Fibroblast of skin of right biceps (primary cell): ENCODE measurements at regions not wholly inside any gene's neighbourhood (a gene's known extent, or its start where the extent isn't known, plus 50 kb on each side); places are given as distances from the start of the nearest gene placed in this dataset.
"Not testable (repeated sequence)": the region's sequence is repeated elsewhere in the genome, so short reads cannot be mapped to it uniquely, and the experiment has no call there.

Source experiments
- DNase-seq: peaks from one replicate; pipeline ENCODE4 v3.0.0-alpha.2; 2013

GRCh38 chr5:163022582-163023128 is 414.7 kb upstream of the CCNG1 start:
- DNase-seq: no peak

DNA sequence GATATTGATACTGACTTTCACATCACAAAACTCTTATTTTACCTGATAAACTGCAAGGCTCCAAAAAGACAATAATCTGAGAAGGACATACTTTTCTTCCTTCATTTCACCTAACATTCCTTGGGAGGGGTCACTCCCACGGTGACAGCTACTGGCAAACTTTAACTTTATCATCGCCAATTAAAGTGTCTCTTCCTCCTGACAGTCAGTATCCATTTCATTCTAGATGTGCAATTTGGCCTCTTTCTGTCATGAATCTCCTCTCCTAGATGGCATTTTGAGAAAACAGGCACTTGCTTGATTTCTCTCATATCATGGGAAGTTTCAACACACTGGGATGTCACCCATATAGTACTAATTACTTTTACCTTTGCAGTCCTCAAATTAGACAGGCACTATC is 413.5 kb upstream of the CCNG1 start:
- no peak for DNase-seq

DNA sequence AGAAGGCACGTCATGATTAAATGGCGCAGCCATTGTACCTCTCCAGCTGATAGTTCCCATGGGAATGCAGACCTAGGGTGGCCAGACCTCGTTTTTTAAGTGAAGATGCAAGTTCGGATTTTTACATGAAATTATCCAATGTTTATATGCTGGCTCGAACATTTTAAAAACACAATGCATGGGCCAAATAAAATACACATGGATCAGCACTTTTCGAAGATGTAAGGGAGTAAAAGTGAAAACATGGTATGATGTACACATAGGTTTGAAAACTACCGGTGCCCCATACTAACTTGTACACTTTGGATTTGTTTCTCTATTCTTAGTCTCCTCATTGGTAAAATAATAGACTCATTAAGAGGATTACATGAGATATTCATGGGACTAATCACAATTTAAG is 412.5 kb upstream of the CCNG1 start:
- DNase-seq: no peak

- DNase-seq: no peak
Observed at GRCh38 chr5:163033656-163034055, 403.7 kb upstream of the CCNG1 start.

DNA sequence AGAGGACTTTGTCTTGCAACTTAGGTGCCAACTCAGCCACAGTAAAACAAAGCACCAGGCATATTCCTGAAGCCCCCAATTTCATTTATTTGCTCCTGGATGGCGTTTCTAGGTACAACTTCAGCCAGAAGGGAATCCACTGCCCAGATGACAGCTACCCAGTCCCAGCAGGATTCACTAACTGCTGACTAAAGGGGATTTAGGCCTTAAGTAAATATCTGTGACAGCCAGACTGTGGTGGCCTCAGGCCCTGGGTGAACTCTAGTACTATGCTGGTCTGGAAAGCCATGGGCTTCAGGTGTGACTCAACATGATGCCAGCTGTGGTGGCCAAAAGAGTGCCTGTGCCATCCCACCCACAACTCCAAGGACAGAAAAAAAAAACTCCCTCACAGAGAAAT is 396.1 kb upstream of the CCNG1 start:
- DNase-seq: no peak

DNA sequence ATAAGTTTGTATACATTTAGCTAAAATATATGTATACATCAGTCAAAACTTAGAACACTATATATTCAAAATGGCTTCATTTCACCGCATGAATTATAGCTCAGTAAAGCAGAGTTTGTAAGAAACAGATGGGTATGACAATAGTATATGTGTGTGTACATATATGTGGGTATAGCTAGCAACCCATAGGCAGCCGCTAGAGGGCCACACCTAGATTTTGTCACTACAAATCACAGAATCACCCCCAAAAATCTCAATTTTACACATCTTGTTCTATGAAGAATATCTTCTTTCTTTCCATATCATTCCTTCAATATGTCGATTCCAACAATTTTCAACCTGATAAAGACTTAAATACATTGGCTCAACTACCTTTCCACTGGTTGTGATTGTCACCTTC is 357.8 kb upstream of the CCNG1 start:
- DNase-seq: no peak

DNA sequence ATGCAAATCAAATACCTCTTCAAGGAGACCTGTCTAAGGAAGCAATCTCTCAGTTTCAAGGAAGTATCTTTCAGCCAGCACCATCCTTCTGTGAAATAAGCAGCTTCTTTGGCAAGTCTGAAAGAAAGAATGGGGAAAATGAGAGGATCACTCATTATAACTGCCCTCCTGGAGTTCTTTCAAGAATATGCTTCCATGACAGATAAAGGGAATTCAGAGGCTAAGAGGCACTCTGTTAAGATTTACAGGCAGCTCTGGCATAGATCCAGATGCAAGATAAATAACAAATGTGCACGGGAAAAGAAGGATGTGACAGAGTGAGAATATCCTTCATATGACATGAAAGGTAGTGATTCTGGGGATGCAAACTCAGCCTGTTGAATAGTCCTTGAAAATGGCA is 348.2 kb upstream of the CCNG1 start:
- peak; percentile 2 for DNase-seq

- DNase-seq: no peak
Observed at GRCh38 chr5:163089926-163090325, 347.5 kb upstream of the CCNG1 start.

DNA sequence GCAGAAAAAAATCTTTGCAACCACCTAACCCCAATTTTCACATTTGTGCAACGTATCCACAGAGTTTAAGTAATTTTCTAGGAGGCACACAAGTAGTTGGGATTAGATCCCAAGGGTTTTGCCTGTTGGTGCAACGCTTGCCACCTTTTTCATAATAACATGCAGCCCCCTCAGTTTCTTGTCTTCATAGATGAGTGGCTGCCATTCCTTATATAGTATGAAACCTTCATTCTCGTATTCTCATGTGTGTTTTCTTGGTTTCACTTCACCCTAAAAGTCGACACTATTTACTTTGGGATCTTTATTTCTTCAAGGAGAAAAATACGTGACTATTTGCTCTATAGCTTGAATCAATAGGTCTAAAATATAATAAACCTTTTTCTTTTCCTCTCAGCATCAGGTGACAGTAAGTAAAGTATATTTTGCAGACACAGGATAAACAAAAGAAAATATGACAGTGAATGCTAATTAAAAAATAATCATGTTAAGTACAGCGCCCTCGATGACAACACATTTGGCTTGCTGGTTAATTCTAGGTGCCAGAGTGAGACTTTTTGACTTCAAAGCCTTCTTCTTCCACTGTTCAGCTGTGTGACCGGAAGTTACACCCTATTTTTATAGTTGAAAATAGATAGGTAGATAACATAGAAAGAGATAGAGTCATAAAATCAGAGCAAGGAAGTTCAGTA is 342.8 kb upstream of the CCNG1 start:
- DNase-seq: no peak

GRCh38 chr5:163104464-163104863 is 332.9 kb upstream of the CCNG1 start:
- no peak for DNase-seq

DNA sequence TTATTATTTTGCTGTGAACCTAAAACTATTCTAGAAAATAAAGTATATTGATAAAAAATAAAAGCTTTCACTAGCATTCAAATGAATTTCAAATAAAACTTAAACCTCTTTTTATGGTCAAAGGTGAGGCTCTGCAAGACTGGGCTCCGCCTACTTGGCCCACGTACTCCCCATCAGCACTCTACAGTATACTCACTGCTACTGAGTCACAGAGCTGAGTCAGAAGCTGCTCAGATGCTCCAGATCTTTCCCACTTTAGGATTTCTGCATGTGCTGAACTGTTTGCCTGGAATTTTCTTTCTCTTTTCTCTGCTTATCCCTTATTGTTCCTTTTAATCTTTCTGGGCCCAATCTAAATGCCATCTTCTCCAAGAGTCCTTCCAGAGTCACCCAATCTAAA is 331.9 kb upstream of the CCNG1 start:
- DNase-seq: peak; percentile 60

- DNase-seq: no peak
Observed at GRCh38 chr5:163106098-163106497, 331.3 kb upstream of the CCNG1 start.

DNA sequence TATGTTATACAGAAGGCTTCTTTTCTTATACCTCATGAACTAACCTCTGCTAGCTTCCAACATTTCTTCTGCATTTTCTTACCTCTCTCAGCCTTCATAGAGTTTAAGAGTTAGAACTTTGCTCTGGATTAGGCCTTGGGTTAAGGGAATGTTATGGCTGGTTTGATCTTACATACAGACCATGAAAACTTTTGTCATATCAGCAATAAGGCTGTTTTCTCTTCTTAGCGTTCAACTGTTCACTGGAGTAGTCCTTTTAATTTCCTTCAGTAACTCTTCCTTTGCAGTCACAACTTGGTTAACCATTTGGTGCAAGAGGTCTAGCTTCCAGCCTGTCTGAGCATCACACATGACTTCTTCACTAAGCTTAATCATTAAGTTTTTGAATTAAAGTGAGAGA is 329.0 kb upstream of the CCNG1 start:
- no peak for DNase-seq

GRCh38 chr5:163115011-163115410 is 322.4 kb upstream of the CCNG1 start:
- DNase-seq: no peak

DNA sequence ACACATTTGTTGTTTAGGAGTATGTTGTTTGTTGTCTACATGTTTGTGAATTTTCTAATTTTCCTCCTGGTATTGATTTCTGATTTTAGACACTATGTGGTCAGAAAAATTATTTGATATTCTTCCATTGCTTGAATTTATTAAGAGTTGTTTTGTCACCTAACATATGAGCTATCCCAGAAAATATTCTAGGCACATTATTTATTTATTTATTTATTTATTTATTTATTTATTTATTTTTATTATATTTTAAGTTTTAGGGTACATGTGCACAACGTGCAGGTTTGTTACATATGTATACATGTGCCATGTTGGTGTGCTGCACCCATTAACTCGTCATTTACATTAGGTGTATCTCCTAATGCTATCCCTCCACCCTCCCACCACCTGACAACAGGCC is 320.8 kb upstream of the CCNG1 start:
- DNase-seq: not testable (repeated sequence)

DNA sequence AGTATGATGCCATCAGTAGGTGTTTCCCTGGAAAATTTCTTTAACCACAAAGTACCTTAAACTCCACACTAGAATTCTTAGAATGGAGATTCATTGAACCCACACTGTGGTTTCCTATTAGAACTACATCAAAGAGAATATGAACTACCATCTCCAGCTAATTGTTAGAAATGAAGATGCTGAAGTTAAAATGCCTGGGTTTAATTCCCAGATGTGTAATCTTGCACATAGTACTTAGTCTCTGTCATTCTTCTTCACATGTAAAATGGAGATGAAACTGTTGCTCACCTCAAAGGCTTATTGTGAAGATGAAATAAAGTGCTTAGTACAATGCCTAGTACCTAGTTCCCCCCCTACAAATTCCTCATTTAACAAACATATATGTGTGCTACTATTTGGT is 303.3 kb upstream of the CCNG1 start:
- DNase-seq: no peak

- no peak for DNase-seq
Observed at GRCh38 chr5:163135849-163136248, 301.5 kb upstream of the CCNG1 start.

DNA sequence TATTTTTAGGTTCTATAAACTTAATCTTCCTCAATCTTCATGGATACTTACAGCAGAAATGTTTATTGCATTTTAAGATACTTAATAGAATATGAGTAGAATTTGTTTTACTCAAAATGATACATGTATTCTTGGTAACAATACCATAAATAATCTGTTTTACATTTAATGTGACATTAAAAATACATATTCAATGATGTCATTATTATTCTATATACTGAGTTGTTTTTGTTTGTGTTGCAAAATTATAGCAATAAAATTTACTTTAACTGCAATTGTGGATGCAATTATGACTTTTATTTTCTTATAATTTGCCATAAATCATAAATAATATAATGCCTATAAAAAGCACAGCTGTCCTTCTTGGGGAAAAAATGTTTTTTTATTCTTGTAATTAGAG is 275.9 kb upstream of the CCNG1 start:
- no peak for DNase-seq

- DNase-seq: no peak
Observed at GRCh38 chr5:163162645-163163044, 274.8 kb upstream of the CCNG1 start.

DNA sequence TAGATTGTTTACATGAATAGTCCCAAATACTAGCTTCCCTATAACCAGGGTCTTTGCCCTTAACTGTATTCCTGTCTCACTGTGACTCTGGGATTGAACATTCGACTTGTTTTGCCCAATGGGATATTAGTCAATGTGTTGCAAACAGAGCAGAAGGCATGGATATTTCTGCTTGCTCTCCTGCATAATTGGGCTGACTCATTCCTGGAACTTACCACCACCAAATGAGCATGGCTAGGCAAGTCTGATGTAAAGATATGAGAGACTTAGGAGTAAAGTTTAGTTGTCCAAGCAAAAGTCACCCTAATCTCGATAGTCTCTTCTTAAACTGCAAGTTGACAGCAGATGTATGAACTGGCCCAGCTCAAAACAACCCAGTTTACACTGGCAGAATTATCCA is 273.5 kb upstream of the CCNG1 start:
- DNase-seq: no peak

GRCh38 chr5:163165277-163165676 is 272.1 kb upstream of the CCNG1 start:
- DNase-seq: no peak

DNA sequence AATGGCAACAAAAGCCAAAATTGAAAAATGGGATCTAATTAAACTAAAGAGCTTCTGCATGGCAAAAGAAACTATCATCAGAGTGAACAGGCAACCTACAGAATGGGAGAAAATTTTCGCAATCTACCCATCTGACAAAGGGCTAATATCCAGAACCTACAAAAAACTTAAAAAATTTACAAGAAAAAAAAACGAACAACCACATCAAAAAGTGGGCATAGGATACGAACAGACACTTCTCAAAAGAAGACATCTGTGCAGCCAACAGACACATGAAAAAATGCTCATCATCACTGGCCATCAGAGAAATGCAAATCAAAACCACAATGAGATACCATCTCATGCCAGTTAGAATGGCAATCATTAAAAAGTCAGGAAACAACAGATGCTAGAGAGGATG is 267.2 kb upstream of the CCNG1 start:
- not testable (repeated sequence) for DNase-seq

GRCh38 chr5:163172540-163173338 is 264.7 kb upstream of the CCNG1 start:
- no peak for DNase-seq

GRCh38 chr5:163177971-163178370 is 259.4 kb upstream of the CCNG1 start:
- no peak for DNase-seq
